ENCODE measurements at regions not wholly inside any gene's neighbourhood (a gene's known extent, or its start where the extent isn't known, plus 50 kb on each side); places are given as distances from the start of the nearest gene placed in this dataset.

GRCh38 chrX:34764852-34765361, 107.8 kb upstream of the TMEM47 start:
- TF ChIP-seq, protein P1, sequence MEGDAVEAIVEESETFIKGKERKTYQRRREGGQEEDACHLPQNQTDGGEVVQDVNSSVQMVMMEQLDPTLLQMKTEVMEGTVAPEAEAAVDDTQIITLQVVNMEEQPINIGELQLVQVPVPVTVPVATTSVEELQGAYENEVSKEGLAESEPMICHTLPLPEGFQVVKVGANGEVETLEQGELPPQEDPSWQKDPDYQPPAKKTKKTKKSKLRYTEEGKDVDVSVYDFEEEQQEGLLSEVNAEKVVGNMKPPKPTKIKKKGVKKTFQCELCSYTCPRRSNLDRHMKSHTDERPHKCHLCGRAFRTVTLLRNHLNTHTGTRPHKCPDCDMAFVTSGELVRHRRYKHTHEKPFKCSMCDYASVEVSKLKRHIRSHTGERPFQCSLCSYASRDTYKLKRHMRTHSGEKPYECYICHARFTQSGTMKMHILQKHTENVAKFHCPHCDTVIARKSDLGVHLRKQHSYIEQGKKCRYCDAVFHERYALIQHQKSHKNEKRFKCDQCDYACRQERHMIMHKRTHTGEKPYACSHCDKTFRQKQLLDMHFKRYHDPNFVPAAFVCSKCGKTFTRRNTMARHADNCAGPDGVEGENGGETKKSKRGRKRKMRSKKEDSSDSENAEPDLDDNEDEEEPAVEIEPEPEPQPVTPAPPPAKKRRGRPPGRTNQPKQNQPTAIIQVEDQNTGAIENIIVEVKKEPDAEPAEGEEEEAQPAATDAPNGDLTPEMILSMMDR (conservative IDR thresholded peaks at IDR 0.05), result no peak
- TF ChIP-seq ZFX (IDR thresholded peaks at IDR 0.05), result no peak

Measured in C4-2B (cell line).